BLaER1 (cell line): ENCODE measurements at regions not wholly inside any gene's neighbourhood (a gene's known extent, or its start where the extent isn't known, plus 50 kb on each side); places are given as distances from the start of the nearest gene placed in this dataset.
"Not testable (repeated sequence)": the region's sequence is repeated elsewhere in the genome, so short reads cannot be mapped to it uniquely, and the experiment has no call there.

Experiments
- H3K27ac ChIP-seq: shearing (Covaris generic); formaldehyde crosslinking; 2 replicates; pipeline ENCODE4 v1.8.1; 2022
- H3K27me3 ChIP-seq: shearing (Covaris generic); formaldehyde crosslinking; 2 replicates; pipeline ENCODE4 v1.8.1; 2022
- H3K36me3 ChIP-seq: shearing (Covaris generic); formaldehyde crosslinking; 2 replicates; pipeline ENCODE4 v1.8.1; 2022
- H3K4me1 ChIP-seq: shearing (Covaris generic); formaldehyde crosslinking; 2 replicates; pipeline ENCODE4 v1.8.1; 2022
- H3K4me2 ChIP-seq: shearing (Covaris generic); formaldehyde crosslinking; 2 replicates; pipeline ENCODE4 v1.8.1; 2022
- H3K4me3 ChIP-seq: shearing (Covaris generic); formaldehyde crosslinking; 2 replicates; pipeline ENCODE4 v1.8.1; 2022
- H3K9ac ChIP-seq: shearing (Covaris generic); formaldehyde crosslinking; 2 replicates; pipeline ENCODE4 v1.8.1; 2022
- H3K9me3 ChIP-seq: shearing (Covaris generic); formaldehyde crosslinking; 2 replicates; pipeline ENCODE4 v1.8.1; 2022
- H4K20me1 ChIP-seq: shearing (Covaris generic); formaldehyde crosslinking; 2 replicates; pipeline ENCODE4 v1.8.1; 2022
- Cebpa-rat ChIP-seq: shearing (Covaris generic); IDR thresholded peaks from 2 replicates; pipeline ENCODE4 v1.8.1; 2022

DNA sequence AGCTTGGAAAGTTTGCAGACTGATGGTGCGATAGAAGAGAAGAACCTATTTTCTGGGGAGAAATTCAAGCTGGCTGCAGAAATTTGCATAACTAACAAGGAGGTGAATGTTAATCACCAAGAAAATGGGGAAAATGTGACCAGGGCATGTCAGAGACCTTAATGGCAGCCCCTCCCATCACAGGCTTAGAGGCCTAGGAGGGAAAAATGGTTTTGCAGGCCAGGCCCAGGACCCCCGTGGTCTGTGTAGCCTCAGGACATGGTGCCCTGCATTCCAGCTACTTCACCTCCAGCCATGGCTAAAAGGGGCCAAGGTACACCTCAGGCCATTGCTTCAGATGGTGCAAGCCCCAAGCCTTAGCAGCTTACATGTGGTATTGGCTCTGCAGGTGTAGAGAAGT is 207.1 kb upstream of the CXorf66 start:
- Histone ChIP-seq H3K4me1 (no peaks in the 10 kb centered on the region), H3K9ac (no peak overlapping the region), H3K27ac (no peak overlapping the region), H3K9me3 (peaks cover 26% of the 10 kb centered on the region), H3K36me3 (no peaks in the 10 kb centered on the region), H3K27me3 (peaks cover 65% of the 10 kb centered on the region), H3K4me3 (no peak overlapping the region), H3K4me2 (no peak overlapping the region), H4K20me1 (no peaks in the 10 kb centered on the region)
- no peak for TF ChIP-seq Cebpa-rat

DNA sequence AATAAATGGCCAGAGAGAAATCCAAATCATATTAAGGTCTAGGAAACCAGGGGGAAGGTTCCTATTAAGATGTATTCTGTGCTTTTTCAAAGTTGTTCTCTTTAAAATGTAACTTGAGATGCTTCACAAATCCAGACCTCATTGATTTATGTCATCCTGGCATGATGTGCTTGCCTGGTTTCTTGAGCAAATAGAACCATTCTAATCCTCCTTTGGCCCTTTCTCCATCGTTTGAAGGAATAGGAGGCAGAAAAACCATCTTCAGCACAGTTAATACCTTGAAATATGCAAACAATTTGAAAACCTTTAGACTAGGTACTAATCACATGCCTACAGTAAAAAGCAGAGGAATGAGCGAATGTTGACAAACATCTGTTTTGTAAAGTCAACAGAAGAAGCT is 202.2 kb upstream of the CXorf66 start:
- peaks cover 86% of the 10 kb centered on the region for H3K27me3 ChIP-seq
- no peaks in the 10 kb centered on the region for H3K4me1 ChIP-seq
- TF ChIP-seq Cebpa-rat, result no peak
- H3K27ac ChIP-seq, result no peak overlapping the region
- H3K4me2 ChIP-seq, result no peak overlapping the region
- no peak overlapping the region for H3K9ac ChIP-seq
- H4K20me1 ChIP-seq, result no peaks in the 10 kb centered on the region
- peaks cover 15% of the 10 kb centered on the region for H3K9me3 ChIP-seq
- H3K36me3 ChIP-seq, result no peaks in the 10 kb centered on the region
- H3K4me3 ChIP-seq, result no peak overlapping the region

DNA sequence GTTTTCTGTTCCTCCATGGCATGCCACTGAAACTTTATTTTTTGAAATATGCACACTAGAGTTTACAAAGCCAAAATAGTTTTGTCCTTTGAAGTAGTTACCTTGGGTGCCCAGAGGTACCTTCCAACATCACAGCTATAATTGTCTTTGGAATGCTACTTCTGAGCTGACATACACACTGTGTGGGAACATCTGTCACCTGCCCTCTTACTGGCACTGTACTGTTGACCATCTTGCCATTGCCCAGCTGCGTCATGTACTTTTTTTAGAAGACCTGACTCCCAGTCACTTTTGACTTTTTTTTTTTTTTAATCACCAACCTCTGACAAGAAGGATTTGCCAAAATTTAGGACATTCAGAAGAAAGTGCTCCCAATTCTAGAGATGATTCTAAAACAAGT is 200.5 kb upstream of the CXorf66 start:
- no peak for TF ChIP-seq Cebpa-rat
- H3K36me3 ChIP-seq, result no peaks in the 10 kb centered on the region

DNA sequence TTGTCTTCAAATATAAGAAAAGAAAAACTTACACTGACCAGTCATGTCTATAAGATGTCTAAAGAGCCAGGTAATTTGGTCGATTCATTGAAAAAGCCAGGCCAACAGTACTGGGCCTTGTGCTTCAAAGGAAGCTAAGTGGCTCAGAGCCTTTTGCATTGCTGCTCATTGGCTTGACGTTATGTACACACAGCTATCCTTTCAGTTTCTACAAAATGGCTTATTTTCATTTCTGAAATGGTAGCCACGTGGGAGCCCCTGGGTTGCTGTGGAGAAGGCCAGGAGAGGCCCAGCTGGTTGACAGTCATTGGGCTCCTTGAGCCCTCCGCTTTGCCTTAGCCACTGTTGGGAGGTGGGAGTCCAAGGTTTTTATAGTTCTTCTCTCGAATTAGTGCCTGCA is 199.1 kb upstream of the CXorf66 start:
- no peaks in the 10 kb centered on the region for H3K36me3 ChIP-seq
- H3K4me1 ChIP-seq, result no peaks in the 10 kb centered on the region
- no peak overlapping the region for H3K9ac ChIP-seq
- TF ChIP-seq Cebpa-rat, result no peak
- H4K20me1 ChIP-seq, result no peaks in the 10 kb centered on the region
- no peaks in the 10 kb centered on the region for H3K9me3 ChIP-seq
- no peak overlapping the region for H3K27ac ChIP-seq
- H3K4me3 ChIP-seq, result no peak overlapping the region
- no peak overlapping the region for H3K4me2 ChIP-seq
- H3K27me3 ChIP-seq, result peaks cover 85% of the 10 kb centered on the region

More for the DNA sequence above, 200.5 kb upstream of the CXorf66 start:
- Histone ChIP-seq H3K27ac (no peak overlapping the region), H3K4me1 (no peaks in the 10 kb centered on the region), H4K20me1 (no peaks in the 10 kb centered on the region), H3K9ac (no peak overlapping the region), H3K4me2 (no peak overlapping the region), H3K9me3 (no peaks in the 10 kb centered on the region), H3K27me3 (peaks cover 85% of the 10 kb centered on the region), H3K4me3 (no peak overlapping the region)

DNA sequence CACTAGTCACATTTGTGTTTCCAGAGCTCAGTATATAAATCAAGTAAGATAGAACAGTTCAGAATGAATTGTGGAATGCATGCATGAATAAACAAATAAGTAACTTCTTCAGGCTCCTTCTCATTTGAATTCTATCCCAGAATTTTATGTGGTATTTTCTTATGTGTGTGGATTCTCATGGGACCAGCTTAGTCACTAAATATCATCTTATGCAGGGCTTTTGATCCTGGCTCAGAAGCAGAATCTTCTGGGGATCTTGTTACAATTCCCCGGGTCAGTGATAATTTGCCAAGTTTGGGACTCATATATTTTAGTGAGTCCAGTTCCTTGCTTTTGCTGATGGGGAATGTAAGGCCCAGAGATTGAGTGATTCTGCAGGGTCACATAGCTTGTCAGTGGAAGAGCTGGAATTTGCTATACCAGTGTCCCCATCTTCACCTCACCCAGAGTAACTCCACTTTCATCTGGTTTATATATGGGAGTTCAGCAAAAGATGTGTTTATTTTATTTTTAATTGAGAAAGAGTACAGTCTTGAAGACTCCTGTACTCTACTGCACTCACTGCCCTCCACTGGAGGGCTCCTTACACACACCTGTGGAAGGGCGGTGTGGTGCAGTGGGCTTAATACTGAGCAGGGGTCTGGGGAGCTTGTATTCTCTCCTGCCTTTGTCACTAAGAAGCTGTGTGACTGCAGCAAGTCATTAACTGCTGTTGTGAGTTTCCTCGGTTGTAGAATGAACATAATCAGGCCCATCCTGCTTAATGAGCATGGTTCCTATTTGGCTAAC is 198.2 kb upstream of the CXorf66 start:
- Histone ChIP-seq H3K4me2 (no peak overlapping the region), H3K4me3 (no peak overlapping the region), H3K9ac (no peak overlapping the region), H4K20me1 (no peaks in the 10 kb centered on the region), H3K4me1 (no peaks in the 10 kb centered on the region), H3K27me3 (peaks cover 86% of the 10 kb centered on the region), H3K36me3 (no peaks in the 10 kb centered on the region), H3K9me3 (no peaks in the 10 kb centered on the region), H3K27ac (no peak overlapping the region)
- TF ChIP-seq Cebpa-rat, result no peak

DNA sequence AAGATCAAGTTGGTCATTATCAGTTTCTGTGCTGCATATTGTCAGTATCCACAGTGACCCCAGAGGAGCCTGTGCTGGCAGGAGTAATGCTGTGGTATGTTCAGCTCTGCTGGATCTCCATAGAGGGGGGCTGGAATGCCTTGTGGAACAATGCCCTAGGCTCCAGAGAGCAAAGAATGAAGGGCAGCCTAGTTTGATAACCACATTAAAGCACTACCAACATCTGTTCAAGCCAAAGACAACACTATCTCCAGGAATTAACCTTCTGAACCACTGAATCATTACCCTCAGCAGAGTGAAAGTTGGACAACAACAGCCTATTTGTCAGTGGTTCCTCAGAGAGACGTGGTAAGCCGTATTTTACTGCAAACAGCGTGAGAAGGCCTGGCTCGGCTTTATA is 192.3 kb upstream of the CXorf66 start:
- TF ChIP-seq Cebpa-rat, result no peak
- Histone ChIP-seq H3K27ac (no peak overlapping the region), H3K27me3 (peaks cover 83% of the 10 kb centered on the region), H3K4me2 (no peak overlapping the region), H3K4me3 (no peak overlapping the region), H3K9me3 (no peaks in the 10 kb centered on the region), H3K36me3 (no peaks in the 10 kb centered on the region), H3K4me1 (no peaks in the 10 kb centered on the region), H4K20me1 (no peaks in the 10 kb centered on the region; the same call in 1 of the 2 replicates), H3K9ac (no peak overlapping the region)

DNA sequence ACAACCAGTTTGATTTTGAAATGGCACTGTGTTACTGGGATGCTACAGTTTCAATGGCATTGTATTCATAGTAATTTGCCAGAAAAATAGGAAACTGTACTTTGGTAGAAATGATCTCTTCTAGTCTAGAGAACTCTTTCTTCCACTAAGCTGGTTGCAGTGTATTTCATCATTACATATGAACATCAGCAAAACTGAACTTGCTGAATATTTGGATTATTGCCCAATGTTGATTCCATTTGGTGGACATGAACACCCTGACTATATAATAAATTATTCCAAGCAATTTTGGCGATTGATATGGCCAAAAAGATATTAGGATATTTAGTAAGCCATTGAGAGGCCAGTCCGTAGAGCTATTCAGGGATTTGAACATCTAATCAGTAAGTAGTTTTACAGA is 191.8 kb upstream of the CXorf66 start:
- Histone ChIP-seq H3K27me3 (peaks cover 78% of the 10 kb centered on the region), H3K27ac (no peak overlapping the region), H3K36me3 (no peaks in the 10 kb centered on the region), H3K4me1 (no peaks in the 10 kb centered on the region), H3K4me3 (no peak overlapping the region), H3K9ac (no peak overlapping the region), H4K20me1 (no peaks in the 10 kb centered on the region; the same call in 1 of the 2 replicates), H3K9me3 (no peaks in the 10 kb centered on the region), H3K4me2 (no peak overlapping the region)
- TF ChIP-seq Cebpa-rat, result no peak

DNA sequence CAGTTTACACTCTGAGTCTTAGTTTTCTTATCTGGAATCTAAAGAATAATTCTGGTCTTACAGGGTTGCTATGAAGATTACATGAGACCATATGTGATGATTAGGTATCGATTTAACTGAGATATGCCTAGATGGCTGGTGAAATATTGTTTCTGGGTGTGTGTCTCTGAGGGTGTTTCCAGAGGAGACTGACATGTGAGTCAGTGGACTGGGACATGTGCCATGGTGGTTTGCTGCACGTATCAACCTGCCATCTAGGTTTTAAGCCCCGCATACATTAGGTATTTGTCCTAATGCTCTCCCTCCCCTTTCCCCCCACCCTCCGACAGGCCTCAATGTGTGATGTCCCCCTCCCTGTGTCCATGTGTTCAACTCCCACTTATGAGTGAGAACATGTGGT is 186.0 kb upstream of the CXorf66 start:
- no peak overlapping the region for H3K27ac ChIP-seq
- no peak overlapping the region for H3K9ac ChIP-seq
- H3K4me3 ChIP-seq, result no peak overlapping the region
- no peak overlapping the region for H3K4me2 ChIP-seq
- H4K20me1 ChIP-seq, result no peaks in the 10 kb centered on the region
- H3K36me3 ChIP-seq, result no peaks in the 10 kb centered on the region
- no peaks in the 10 kb centered on the region for H3K9me3 ChIP-seq
- H3K27me3 ChIP-seq, result peaks cover 26% of the 10 kb centered on the region
- no peak for TF ChIP-seq Cebpa-rat
- H3K4me1 ChIP-seq, result no peaks in the 10 kb centered on the region

DNA sequence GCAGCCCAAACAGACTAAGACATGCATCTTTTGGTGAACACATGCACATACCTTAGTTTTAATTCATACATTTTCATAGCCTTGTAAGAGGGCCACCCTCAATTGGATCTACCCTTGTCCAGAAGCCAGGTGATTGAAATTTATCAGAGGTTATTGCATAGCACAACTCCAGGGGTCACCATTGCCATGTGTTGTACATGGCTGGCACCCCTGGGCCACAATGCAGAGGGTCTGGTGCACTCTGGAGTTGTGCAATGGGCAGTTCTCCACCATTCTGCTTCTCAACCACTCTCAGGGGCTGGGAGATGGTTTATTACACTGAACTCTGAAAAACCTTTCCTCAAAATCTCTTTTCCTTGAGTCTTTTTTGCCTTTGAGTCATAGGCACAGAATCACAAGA is 184.4 kb upstream of the CXorf66 start:
- no peak overlapping the region for H3K4me2 ChIP-seq
- no peak overlapping the region for H3K4me3 ChIP-seq
- no peaks in the 10 kb centered on the region for H3K9me3 ChIP-seq
- no peak for TF ChIP-seq Cebpa-rat
- no peaks in the 10 kb centered on the region for H3K36me3 ChIP-seq
- H3K27ac ChIP-seq, result no peak overlapping the region
- no peak overlapping the region for H3K9ac ChIP-seq
- H3K27me3 ChIP-seq, result peaks cover 20% of the 10 kb centered on the region
- no peaks in the 10 kb centered on the region for H4K20me1 ChIP-seq
- H3K4me1 ChIP-seq, result no peaks in the 10 kb centered on the region

DNA sequence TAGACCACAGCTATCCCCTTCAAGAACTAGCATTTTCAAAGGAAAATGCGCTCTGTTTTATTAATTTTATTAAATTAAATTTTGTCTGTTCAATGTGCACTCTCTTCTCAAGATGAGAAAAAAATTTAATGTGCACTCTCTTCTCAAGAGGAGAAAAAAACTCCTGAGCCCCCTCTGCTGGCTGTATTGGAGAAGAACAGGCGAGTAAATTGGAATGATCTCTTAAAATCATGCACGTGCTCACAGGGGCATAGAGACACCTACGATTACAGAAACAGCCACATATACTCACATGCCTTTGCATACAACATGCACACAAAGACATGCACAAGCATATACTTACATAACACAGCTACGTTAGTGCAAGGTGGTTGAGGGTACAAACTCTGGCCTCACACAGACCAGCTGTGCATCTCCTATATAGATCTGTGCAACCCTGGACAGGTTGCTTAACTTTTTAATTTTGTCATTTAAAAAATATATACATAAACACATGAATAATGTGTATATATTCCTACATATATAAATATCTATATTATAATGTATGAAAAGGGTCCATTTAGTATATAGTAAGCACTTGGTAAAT is 176.2 kb upstream of the CXorf66 start:
- Histone ChIP-seq H3K4me2 (no peak overlapping the region), H3K9ac (no peak overlapping the region), H3K27me3 (peaks cover 55% of the 10 kb centered on the region)

DNA sequence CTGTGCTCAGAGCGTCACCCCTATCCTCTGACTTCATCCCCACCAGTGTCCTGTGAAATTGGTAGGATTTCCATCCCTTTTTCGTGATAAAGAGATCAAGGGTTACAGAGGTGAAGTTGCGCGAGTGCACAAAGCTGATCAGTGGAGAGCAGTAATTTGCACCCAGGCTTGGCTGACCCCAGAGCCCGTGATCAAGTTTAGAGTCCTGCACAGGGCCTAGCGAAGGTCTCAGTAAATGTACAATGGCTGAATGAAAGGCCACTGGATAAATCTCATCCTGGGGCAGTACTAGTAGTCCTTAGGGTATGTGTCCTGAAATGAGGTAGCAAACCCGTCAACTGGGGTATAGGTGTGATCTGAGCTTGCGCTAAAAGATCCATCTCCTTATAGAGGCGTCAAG is 173.2 kb upstream of the CXorf66 start:
- not testable (repeated sequence) for H3K27ac ChIP-seq, H3K9ac ChIP-seq, H3K4me1 ChIP-seq, H3K4me3 ChIP-seq, H3K36me3 ChIP-seq, H4K20me1 ChIP-seq, H3K4me2 ChIP-seq, H3K9me3 ChIP-seq
- H3K27me3 ChIP-seq, result peaks cover 41% of the 10 kb centered on the region

More for the DNA sequence above, 176.2 kb upstream of the CXorf66 start:
- Histone ChIP-seq H3K27ac (no peak overlapping the region), H3K9me3 (peaks cover 3% of the 10 kb centered on the region; the same call in 1 of the 2 replicates), H3K36me3 (no peaks in the 10 kb centered on the region), H4K20me1 (no peaks in the 10 kb centered on the region; the same call in 1 of the 2 replicates), H3K4me1 (no peaks in the 10 kb centered on the region), H3K4me3 (no peak overlapping the region)
- TF ChIP-seq Cebpa-rat, result no peak

DNA sequence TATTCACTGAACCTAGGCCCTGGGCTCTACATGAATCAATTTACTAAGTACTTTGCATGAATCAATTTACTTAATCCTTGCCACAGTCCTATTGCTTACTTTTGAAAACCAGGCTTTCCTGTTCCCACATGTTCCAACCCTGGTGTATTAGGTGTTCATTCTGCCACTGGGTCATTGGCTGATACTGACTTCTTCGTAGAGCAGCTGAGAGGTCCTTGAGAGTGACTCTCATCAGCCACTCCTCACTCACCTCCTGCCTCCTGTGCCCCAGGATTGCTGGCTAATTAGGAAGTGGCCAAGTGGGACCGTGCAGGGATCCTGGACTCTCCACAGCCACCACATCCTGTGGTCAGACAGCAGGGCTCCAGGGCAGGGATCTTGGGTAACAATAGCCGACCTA is 172.7 kb upstream of the CXorf66 start:
- H4K20me1 ChIP-seq, H3K4me3 ChIP-seq, H3K27ac ChIP-seq, H3K4me1 ChIP-seq, H3K36me3 ChIP-seq, H3K4me2 ChIP-seq, H3K9ac ChIP-seq, H3K9me3 ChIP-seq: not testable (repeated sequence)
- H3K27me3 ChIP-seq, result peaks cover 37% of the 10 kb centered on the region
